Stimulated activated naive B cell treated with anti-CD40 and anti-IgM and Interleukin-4, amounts not matched to agents 10 μg/mL and 1 μg/mL and 100 μg/mL, for 72 hours (primary cell): ENCODE measurements at regions not wholly inside any gene's neighbourhood (a gene's known extent, or its start where the extent isn't known, plus 50 kb on each side); places are given as distances from the start of the nearest gene placed in this dataset.

Experiments
- ATAC-seq, 2 donors: fragments of 150-1000 bp; cut with Tn5 transposase; replicated peaks; 2 replicates each; pipeline ENCODE4 v1.10.0; 2021; ENCODE audit warnings: moderate library complexity in 1 of 2
- DNase-seq: peaks from one replicate; pipeline ENCODE4 v3.0.0; 2021
- H3K27ac Mint-ChIP-seq: one replicate; pipeline ENCODE4 v1.8.0; 2022; ENCODE audit warnings: mild to moderate bottlenecking, mixed read lengths
- H3K27me3 Mint-ChIP-seq, 2 donors: one replicate each; pipeline ENCODE4 v1.8.0; 2022; ENCODE audit warnings: mixed read lengths in 2 of 2
- H3K36me3 Mint-ChIP-seq, 2 donors: one replicate each; pipeline ENCODE4 v1.8.0; 2022; ENCODE audit warnings: mixed read lengths in 2 of 2, mild to moderate bottlenecking in 1 of 2
- H3K4me1 Mint-ChIP-seq, 2 donors: one replicate each; pipeline ENCODE4 v1.8.0; 2022; ENCODE audit warnings: mixed read lengths in 2 of 2, mild to moderate bottlenecking in 1 of 2
- H3K4me3 Mint-ChIP-seq, 2 donors: one replicate each; pipeline ENCODE4 v1.8.0; 2022; ENCODE audit warnings: mild to moderate bottlenecking in 2 of 2, mixed read lengths in 2 of 2, moderate library complexity in 1 of 2
- H3K9me3 Mint-ChIP-seq, 2 donors: one replicate each; pipeline ENCODE4 v1.8.0; 2022; ENCODE audit warnings: mixed read lengths in 2 of 2, mild to moderate bottlenecking in 1 of 2

GRCh38 chr3:30344288-30344687 is 262.1 kb upstream of the TGFBR2 start:
- Mint-ChIP-seq H3K36me3 (no peaks in the 10 kb centered on the region), H3K27ac (no peak overlapping the region), H3K9me3 (no peaks in the 10 kb centered on the region), H3K27me3 (peaks cover 2% of the 10 kb centered on the region in 2 donors), H3K4me1 (peaks cover 2 to 18% of the 10 kb centered on the region in 2 donors), H3K4me3 (no peak overlapping the region)
- no peak for ATAC-seq
- no peak for DNase-seq

DNA sequence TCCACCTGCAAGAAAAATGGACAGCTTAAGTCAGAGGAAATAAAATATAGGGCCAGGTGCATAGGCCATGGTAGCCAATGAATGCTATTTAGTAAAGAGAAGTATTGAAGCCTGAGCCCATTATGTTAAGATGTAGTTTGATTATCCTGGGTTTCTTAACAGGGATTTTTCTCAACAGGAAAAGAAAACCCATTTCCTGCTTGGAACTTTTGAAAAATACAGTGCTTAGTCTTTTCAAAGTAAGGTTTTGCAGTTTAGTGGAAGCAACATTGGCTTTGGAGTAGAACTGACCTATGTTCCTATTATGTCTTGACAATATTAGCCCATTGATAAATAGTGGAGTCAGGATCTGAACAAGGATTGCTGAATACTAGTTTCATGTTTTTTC is 259.5 kb upstream of the TGFBR2 start:
- H3K27me3 Mint-ChIP-seq: peaks cover 7 to 11% of the 10 kb centered on the region in 2 donors
- peaks cover 2 to 13% of the 10 kb centered on the region in 2 donors for H3K4me1 Mint-ChIP-seq
- H3K9me3 Mint-ChIP-seq: no peaks in the 10 kb centered on the region
- H3K36me3 Mint-ChIP-seq: no peaks in the 10 kb centered on the region
- H3K27ac Mint-ChIP-seq: no peak overlapping the region
- H3K4me3 Mint-ChIP-seq: no peak overlapping the region
- DNase-seq (no peak), ATAC-seq (no peak)

GRCh38 chr3:30347679-30348216 is 258.7 kb upstream of the TGFBR2 start:
- Mint-ChIP-seq H3K4me3 (no peak overlapping the region), H3K36me3 (no peaks in the 10 kb centered on the region), H3K9me3 (no peaks in the 10 kb centered on the region), H3K27ac (no peak overlapping the region), H3K4me1 (peaks cover 3 to 13% of the 10 kb centered on the region in 2 donors), H3K27me3 (peaks cover 7 to 14% of the 10 kb centered on the region in 2 donors)
- ATAC-seq (peak; percentile 94 to 99), DNase-seq (no peak)

GRCh38 chr3:30349507-30349906 is 256.9 kb upstream of the TGFBR2 start:
- no peaks in the 10 kb centered on the region for H3K9me3 Mint-ChIP-seq
- DNase-seq (no peak), ATAC-seq (no peak)
- H3K27ac Mint-ChIP-seq: no peak overlapping the region
- no peak overlapping the region for H3K4me3 Mint-ChIP-seq
- no peaks in the 10 kb centered on the region for H3K36me3 Mint-ChIP-seq
- H3K4me1 Mint-ChIP-seq: peaks cover 8 to 24% of the 10 kb centered on the region in 2 donors
- H3K27me3 Mint-ChIP-seq: peaks cover 7 to 14% of the 10 kb centered on the region in 2 donors

GRCh38 chr3:30350011-30350410 is 256.4 kb upstream of the TGFBR2 start:
- H3K9me3 Mint-ChIP-seq: no peaks in the 10 kb centered on the region
- ATAC-seq: no peak
- no peaks in the 10 kb centered on the region for H3K36me3 Mint-ChIP-seq
- H3K27me3 Mint-ChIP-seq: peaks cover 7 to 14% of the 10 kb centered on the region in 2 donors
- peaks cover 13 to 29% of the 10 kb centered on the region in 2 donors for H3K4me1 Mint-ChIP-seq
- no peak for DNase-seq
- H3K4me3 Mint-ChIP-seq: no peak overlapping the region
- no peak overlapping the region for H3K27ac Mint-ChIP-seq

- Mint-ChIP-seq H3K27ac (no peak overlapping the region), H3K9me3 (no peaks in the 10 kb centered on the region), H3K36me3 (no peaks in the 10 kb centered on the region), H3K4me3 (no peak overlapping the region), H3K4me1 (peaks cover 17 to 38% of the 10 kb centered on the region in 2 donors), H3K27me3 (peaks cover 7 to 14% of the 10 kb centered on the region in 2 donors)
- no peak for ATAC-seq
- no peak for DNase-seq
Observed at GRCh38 chr3:30350901-30351300, 255.5 kb upstream of the TGFBR2 start.

DNA sequence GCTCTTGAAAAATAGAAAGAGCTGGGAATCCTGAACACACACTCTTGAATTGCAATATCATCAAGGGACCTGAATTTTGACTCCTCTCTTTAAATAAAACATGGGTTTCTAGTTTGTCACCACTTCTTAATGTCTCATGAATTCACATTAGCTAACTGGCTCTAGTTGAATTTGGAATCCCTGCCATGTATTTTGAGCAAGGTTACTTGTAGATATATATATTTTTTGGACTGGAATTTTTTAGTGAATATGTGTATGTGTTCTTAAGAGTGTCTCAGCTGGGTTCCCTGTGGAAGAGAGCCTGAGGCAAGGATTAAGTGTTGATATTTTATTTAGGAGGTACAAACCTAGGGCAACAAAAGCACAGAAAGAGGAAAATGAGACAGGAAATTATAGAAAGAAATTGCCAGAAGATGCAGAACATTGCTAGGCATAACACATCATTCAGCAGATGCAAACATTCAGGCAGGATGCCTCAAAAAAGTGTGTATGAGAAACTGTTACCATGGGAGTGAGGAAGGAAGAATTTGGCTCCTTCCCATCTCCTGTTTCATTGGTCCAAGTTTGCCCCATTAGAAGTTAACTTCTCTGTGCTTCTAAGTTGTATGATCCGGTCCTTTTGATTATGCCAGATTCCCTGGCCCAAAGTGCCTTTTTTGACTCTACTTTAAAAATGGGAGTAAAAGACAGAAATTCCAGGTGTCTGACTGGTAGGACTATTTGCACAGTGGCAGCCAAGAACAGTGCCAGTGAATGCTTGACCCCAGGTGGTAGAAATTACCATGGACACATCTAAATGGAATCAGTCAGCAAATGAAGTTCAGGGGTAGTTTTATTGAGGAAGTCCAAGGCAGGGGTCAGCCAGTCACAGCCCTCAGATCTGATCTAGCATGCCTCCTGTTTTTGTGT is 253.7 kb upstream of the TGFBR2 start:
- Mint-ChIP-seq H3K27me3 (peaks cover 17 to 20% of the 10 kb centered on the region in 2 donors), H3K4me1 (peaks cover 17 to 34% of the 10 kb centered on the region in 2 donors), H3K36me3 (no peaks in the 10 kb centered on the region), H3K9me3 (no peaks in the 10 kb centered on the region), H3K27ac (no peak overlapping the region), H3K4me3 (no peak overlapping the region)
- no peak for DNase-seq
- no peak for ATAC-seq

DNA sequence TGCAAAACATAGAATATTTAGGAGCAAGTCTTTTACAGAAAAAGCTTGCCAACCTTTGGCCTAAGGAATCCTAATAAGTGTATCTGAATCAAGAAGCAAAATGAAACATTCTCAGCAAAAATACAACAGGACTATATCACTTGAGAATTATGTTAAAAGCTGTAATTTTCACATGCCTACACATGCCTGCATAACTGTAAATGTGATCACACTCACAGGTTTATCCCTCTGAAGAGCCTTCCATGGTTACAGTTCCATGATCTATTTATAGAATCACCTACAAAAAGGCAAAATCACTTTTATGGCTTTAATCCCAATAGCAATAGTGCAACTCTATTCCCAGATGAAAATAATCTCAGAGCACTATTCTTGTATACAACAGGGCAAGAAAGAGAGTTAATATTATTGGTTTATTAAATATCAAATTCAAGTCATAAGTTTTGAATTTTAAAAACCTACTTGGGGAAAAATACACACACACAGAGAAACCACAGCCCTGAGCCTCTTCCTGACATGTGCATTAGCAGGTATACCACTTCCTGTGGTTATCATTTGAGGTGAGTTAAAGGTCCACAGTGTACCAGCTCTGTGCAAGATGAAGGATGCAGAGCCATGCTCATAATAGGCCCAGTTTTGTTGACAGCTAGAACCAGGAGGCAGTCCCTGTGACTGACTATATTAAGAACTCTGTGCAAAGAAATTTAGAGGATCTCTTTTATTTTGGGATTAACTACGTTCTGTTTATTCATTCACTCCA is 252.5 kb upstream of the TGFBR2 start:
- ATAC-seq: peak; percentile 95 to 98
- no peak for DNase-seq
- Mint-ChIP-seq H3K4me3 (no peak overlapping the region), H3K9me3 (no peaks in the 10 kb centered on the region), H3K27ac (no peak overlapping the region), H3K27me3 (peaks cover 21 to 25% of the 10 kb centered on the region in 2 donors), H3K4me1 (peaks cover 17 to 26% of the 10 kb centered on the region in 2 donors), H3K36me3 (no peaks in the 10 kb centered on the region)

DNA sequence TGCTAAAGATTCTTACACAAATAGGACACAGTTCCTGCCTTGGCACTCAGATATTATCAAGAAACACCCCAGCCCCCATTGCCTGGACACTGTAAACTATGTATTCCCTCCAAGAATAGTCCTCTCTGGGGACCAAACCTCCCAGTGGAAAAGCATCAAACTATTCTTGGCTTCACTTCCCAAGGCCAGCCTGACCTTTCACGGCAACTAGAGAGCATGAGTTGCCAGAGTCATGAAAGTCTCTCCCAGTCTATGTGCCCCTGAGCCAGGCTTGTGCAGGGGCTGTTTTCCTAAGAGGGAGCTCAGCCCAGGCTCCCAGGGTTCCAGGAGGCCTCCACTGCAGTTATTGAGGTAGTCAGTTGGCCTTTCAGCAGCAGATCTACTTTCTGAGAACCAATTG is 251.9 kb upstream of the TGFBR2 start:
- H3K4me1 Mint-ChIP-seq: peaks cover 17 to 26% of the 10 kb centered on the region in 2 donors
- DNase-seq (no peak), ATAC-seq (no peak)
- no peak overlapping the region for H3K4me3 Mint-ChIP-seq
- no peaks in the 10 kb centered on the region for H3K9me3 Mint-ChIP-seq
- peak overlapping the region; percentile 14 for H3K27ac Mint-ChIP-seq
- peaks cover 16 to 21% of the 10 kb centered on the region in 2 donors for H3K27me3 Mint-ChIP-seq
- no peaks in the 10 kb centered on the region for H3K36me3 Mint-ChIP-seq

DNA sequence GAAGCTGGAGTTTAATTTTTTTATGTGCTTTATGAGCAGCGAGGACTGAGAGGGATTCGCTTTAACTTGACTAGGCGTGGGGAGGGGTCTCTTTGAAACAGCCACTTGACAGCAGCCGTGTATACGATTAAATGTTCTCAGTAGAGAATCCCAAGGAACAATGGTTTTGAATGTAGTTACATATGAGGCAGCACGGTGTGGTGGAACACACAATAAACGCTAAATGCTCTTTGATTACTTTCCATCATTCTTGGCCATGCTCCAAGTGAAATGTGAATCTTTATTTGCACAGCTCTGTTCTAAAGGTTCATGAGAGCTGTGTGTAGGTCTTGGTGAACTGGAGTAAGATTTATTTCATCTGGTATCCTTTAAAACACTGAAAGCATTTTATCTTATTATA is 251.4 kb upstream of the TGFBR2 start:
- ATAC-seq (no peak), DNase-seq (no peak)
- H3K4me3 Mint-ChIP-seq: no peak overlapping the region
- H3K27ac Mint-ChIP-seq: no peak overlapping the region
- peaks cover 17 to 26% of the 10 kb centered on the region in 2 donors for H3K4me1 Mint-ChIP-seq
- no peaks in the 10 kb centered on the region for H3K36me3 Mint-ChIP-seq
- peaks cover 12 to 18% of the 10 kb centered on the region in 2 donors for H3K27me3 Mint-ChIP-seq
- H3K9me3 Mint-ChIP-seq: no peaks in the 10 kb centered on the region

DNA sequence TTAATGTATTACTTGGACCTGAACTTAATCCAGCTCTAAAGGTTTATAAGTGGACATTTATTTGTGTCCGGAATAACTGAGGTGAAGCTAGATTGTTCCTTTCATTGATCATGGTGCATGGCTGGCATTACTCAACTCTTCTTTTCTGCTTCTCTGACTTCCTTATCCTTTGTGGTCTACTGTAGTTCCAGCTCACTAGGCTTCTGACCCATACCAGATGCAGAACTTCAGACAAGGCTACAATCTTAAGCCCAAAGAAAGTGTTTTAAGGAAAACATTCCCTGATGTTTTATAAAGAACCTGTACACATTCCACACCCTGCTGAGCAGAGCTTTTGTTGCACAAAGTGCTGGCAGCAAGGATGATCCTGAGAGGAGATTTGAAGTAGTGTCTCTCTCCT is 250.8 kb upstream of the TGFBR2 start:
- DNase-seq (no peak), ATAC-seq (peak; percentile 82 to 88)
- Mint-ChIP-seq H3K4me3 (no peak overlapping the region), H3K9me3 (no peaks in the 10 kb centered on the region), H3K36me3 (no peaks in the 10 kb centered on the region), H3K4me1 (peaks cover 17 to 26% of the 10 kb centered on the region in 2 donors), H3K27ac (no peak overlapping the region), H3K27me3 (peaks cover 12 to 18% of the 10 kb centered on the region in 2 donors)

GRCh38 chr3:30356866-30357753 is 249.3 kb upstream of the TGFBR2 start:
- ATAC-seq (no peak), DNase-seq (no peak)
- Mint-ChIP-seq H3K4me3 (no peak overlapping the region), H3K27me3 (peaks cover 8 to 18% of the 10 kb centered on the region in 2 donors), H3K9me3 (no peaks in the 10 kb centered on the region), H3K27ac (no peak overlapping the region), H3K36me3 (no peaks in the 10 kb centered on the region), H3K4me1 (peaks cover 17 to 26% of the 10 kb centered on the region in 2 donors)

DNA sequence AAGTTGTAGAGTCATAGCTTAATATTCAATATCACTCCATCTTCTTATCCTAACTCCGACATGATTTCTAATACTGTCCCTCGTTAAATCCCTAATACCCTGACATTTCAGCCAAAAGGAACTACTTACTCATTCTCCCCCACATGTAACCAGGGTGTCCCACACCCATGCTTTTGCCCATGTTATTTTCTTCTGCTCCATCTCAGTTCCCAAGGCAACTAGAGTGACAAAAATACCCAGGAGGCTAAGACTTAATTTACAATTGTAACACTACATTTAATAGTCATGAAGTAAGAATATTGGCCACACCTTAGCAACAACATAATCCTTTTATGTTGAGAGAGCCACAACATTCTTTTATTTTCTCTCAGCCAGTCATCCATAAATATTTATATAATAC is 248.5 kb upstream of the TGFBR2 start:
- H3K27ac Mint-ChIP-seq: no peak overlapping the region
- peaks cover 7 to 18% of the 10 kb centered on the region in 2 donors for H3K27me3 Mint-ChIP-seq
- H3K36me3 Mint-ChIP-seq: no peaks in the 10 kb centered on the region
- H3K4me1 Mint-ChIP-seq: peaks cover 16 to 26% of the 10 kb centered on the region in 2 donors
- no peak for DNase-seq
- H3K4me3 Mint-ChIP-seq: no peak overlapping the region
- no peaks in the 10 kb centered on the region for H3K9me3 Mint-ChIP-seq
- no peak for ATAC-seq

GRCh38 chr3:30358871-30359270 is 247.5 kb upstream of the TGFBR2 start:
- DNase-seq: no peak
- peaks cover 14 to 25% of the 10 kb centered on the region in 2 donors for H3K4me1 Mint-ChIP-seq
- no peaks in the 10 kb centered on the region for H3K36me3 Mint-ChIP-seq
- ATAC-seq: no peak
- no peak overlapping the region for H3K27ac Mint-ChIP-seq
- no peak overlapping the region for H3K4me3 Mint-ChIP-seq
- H3K27me3 Mint-ChIP-seq: peaks cover 7 to 18% of the 10 kb centered on the region in 2 donors
- H3K9me3 Mint-ChIP-seq: no peaks in the 10 kb centered on the region
